ENCODE measurements at regions not wholly inside any gene's neighbourhood (a gene's known extent, or its start where the extent isn't known, plus 50 kb on each side); places are given as distances from the start of the nearest gene placed in this dataset.
"Not testable (repeated sequence)": the region's sequence is repeated elsewhere in the genome, so short reads cannot be mapped to it uniquely, and the experiment has no call there.

DNA sequence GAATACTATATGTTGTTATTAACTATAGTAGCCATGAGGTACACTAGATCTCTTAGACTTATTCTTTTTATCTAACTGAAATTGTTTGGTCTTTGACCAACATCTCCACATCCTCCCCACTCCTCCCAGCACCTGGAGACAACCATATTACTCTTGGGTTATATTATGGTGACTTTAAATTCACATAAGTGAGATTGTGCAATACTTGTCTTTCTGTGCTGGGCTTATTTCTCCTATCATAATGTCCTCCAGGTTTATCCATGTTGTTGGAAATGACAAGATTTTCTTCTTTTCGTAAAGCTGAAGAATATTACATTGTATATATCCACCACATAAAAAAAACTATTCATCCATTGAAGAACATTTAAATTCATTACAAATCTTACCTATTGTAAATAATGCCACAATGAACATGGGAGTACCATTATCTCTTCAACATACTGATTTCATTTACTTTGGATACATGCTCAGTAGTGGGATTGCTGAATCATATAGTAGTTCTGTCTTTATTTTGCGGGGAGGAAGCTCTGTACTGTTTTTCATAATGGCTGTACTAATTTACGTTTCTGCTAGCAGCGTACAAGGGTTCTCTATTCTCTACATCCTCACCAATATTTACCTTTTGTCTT is 159.2 kb upstream of the SCN7A start:
- TF ChIP-seq, protein P1, sequence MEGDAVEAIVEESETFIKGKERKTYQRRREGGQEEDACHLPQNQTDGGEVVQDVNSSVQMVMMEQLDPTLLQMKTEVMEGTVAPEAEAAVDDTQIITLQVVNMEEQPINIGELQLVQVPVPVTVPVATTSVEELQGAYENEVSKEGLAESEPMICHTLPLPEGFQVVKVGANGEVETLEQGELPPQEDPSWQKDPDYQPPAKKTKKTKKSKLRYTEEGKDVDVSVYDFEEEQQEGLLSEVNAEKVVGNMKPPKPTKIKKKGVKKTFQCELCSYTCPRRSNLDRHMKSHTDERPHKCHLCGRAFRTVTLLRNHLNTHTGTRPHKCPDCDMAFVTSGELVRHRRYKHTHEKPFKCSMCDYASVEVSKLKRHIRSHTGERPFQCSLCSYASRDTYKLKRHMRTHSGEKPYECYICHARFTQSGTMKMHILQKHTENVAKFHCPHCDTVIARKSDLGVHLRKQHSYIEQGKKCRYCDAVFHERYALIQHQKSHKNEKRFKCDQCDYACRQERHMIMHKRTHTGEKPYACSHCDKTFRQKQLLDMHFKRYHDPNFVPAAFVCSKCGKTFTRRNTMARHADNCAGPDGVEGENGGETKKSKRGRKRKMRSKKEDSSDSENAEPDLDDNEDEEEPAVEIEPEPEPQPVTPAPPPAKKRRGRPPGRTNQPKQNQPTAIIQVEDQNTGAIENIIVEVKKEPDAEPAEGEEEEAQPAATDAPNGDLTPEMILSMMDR (IDR thresholded peaks at IDR 0.05; ENCODE audit: extremely low read depth, insufficient read depth, missing control alignments): no peak
- in situ Hi-C loops (cut with MboI; ENCODE audit: low pct_unique_long_range_greater_than_20kb, low sequenced_read_pairs, unreplicated experiment): no loop called here
- no peak for DNase-seq (ENCODE audit: low spot score)

DNA sequence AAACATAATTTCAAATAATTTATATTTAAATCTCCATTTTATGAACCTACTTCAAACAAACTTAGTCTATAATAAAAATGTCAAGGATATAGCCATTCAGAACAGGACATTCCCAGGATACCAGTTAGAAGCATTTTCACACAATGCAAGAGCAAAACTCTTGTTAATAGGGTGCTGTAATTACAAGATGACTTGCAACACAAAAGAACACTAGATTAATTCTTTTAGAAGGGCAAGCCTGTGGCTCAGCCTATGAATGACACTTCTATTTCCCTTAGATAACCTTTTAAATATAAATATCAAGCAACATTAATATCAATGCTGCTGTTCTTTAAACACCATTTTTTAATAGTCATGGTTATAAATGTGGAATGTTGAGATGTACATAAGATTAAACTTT is 157.9 kb upstream of the SCN7A start:
- TF ChIP-seq, protein P1 (IDR thresholded peaks at IDR 0.05; ENCODE audit: extremely low read depth, insufficient read depth, missing control alignments): no peak
- no peak for DNase-seq (ENCODE audit: low spot score)
- in situ Hi-C loops (cut with MboI; ENCODE audit: low pct_unique_long_range_greater_than_20kb, low sequenced_read_pairs, unreplicated experiment): no loop called here

DNA sequence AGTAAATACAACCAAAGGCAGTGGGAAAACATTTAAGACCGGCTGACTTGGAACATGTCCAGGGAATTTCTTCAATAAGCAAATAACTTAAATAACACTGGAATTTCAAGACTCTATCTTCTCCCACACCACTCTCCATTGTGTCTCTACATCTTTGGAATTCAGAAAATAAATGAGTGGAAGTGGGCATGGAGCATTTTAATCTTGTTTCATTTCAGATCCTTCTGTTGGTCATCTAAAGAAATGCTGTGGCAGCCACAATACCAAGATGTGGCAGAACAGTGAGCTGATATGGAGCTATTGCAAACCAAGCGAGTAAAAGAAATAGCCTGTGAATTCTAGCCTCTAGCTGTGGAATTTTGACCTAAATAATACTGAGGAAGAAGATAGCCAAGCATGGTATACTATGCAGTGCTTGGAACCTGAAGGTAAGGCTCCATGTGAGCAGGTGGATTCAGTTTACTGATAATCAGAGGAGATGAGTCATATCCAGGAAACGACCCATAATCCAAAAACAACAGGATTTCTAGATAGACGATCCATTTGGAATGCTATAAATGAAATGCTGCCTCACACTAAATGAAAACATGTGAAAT is 157.1 kb upstream of the SCN7A start:
- TF ChIP-seq, protein P1 (IDR thresholded peaks at IDR 0.05; ENCODE audit: extremely low read depth, insufficient read depth, missing control alignments): no peak
- no peak for DNase-seq (ENCODE audit: low spot score)
- in situ Hi-C loops (cut with MboI; ENCODE audit: low pct_unique_long_range_greater_than_20kb, low sequenced_read_pairs, unreplicated experiment): no loop called here

DNA sequence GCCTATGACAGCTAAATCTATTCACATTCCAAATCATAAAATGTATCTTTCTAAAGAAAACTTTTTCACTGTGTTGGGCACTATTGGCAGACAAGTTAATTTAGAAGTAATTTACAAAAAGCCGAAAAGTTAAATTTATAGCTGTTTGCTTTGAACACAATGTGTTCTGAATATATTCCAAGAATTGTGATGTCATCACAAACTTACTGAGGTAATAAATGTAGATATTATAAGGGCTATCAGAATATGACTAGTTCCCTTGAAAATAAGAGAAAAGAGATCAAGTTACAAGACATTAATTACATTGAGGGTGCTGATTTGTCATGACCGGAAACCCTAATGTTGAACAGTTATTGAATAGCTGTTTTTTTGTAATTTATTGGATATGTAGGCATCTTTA is 153.9 kb upstream of the SCN7A start:
- in situ Hi-C loops (cut with MboI; ENCODE audit: low pct_unique_long_range_greater_than_20kb, low sequenced_read_pairs, unreplicated experiment): no loop called here
- TF ChIP-seq, protein P1 (IDR thresholded peaks at IDR 0.05; ENCODE audit: extremely low read depth, insufficient read depth, missing control alignments): no peak
- no peak for DNase-seq (ENCODE audit: low spot score)

DNA sequence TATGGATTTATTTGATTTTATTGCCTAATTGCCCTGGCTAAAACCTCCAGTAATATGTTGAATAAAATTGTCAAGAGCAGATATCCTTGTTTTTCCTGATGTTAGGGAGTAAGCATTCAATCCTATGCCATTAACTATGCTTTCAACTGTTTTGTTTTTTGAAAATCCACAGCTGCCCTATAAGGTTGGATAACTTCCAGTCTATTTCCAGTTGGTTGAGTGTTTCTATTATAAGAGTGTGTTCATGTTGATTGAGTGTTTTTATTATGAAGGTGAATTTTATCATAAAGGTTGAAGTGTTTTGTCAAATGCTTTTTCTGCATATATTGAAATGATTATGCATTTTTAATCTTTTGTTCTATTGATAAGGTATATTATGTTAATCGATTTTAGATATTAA is 149.9 kb upstream of the SCN7A start:
- TF ChIP-seq, protein P1 (IDR thresholded peaks at IDR 0.05; ENCODE audit: extremely low read depth, insufficient read depth, missing control alignments): no peak
- in situ Hi-C loops (cut with MboI; ENCODE audit: low pct_unique_long_range_greater_than_20kb, low sequenced_read_pairs, unreplicated experiment): no loop called here
- DNase-seq (ENCODE audit: low spot score): no peak

DNA sequence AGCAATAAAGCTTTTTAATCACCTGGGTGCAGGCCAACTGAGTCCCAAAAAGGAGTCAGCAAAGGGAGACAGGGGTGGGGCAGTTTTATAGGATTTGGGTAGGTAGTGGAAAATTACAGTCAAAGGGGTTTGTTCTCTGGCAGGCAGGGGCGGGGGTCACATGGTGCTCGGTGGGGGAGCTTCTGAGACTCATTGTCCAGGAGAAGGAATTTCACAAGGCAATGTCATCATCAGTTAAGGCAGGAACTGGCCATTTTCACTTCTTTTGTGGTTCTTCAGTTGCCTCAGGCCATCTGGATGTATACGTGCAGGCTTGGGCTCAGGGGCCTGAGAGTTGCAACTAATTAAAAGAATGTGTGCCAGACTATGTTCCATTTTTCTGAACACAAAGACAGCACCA is 147.5 kb upstream of the SCN7A start:
- in situ Hi-C loops (cut with MboI; ENCODE audit: low pct_unique_long_range_greater_than_20kb, low sequenced_read_pairs, unreplicated experiment); DNase-seq (ENCODE audit: low spot score): not testable (repeated sequence)

DNA sequence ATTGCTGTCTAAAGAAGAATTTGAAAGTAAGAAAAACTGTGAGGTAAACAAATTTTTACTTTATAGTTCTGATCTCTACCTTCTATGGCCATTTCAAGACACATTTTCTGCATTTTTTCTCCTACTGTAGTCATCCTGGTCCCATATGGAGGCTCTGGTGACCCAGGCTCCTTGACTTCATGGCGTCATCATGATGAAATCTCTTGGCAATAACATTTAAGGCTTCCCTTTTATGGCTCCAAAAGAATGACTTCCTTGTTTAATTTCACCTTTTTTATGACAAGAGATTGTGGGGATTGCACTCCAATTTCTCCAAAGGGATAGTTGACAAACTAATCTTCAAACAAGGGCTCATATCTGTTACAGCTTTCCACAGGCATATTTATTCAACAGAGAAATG is 143.0 kb upstream of the SCN7A start:
- in situ Hi-C loops (cut with MboI; ENCODE audit: low pct_unique_long_range_greater_than_20kb, low sequenced_read_pairs, unreplicated experiment): no loop called here
- TF ChIP-seq, protein P1 (IDR thresholded peaks at IDR 0.05; ENCODE audit: extremely low read depth, insufficient read depth, missing control alignments): no peak
- no peak for DNase-seq (ENCODE audit: low spot score)

Measured in GM13977 (cell line).